Cerebellar cortex (tissue), 1 donor: ENCODE measurements at regions not wholly inside any gene's neighbourhood (a gene's known extent, or its start where the extent isn't known, plus 50 kb on each side); places are given as distances from the start of the nearest gene placed in this dataset.
"Not testable (repeated sequence)": the region's sequence is repeated elsewhere in the genome, so short reads cannot be mapped to it uniquely, and the experiment has no call there.

ENCODE experiments used
- DNase-seq: peaks from one replicate; pipeline ENCODE4 v3.0.0-alpha.2; 2015; ENCODE audit warnings: low spot score

- DNase-seq, result no peak
These were observed 207.5 kb upstream of the PHACTR1 start for GRCh38 chr6:12509060-12509459.

GRCh38 chr6:12516070-12516469, 200.5 kb upstream of the PHACTR1 start:
- no peak for DNase-seq

GRCh38 chr6:12522347-12522746, 194.2 kb upstream of the PHACTR1 start:
- no peak for DNase-seq

DNA sequence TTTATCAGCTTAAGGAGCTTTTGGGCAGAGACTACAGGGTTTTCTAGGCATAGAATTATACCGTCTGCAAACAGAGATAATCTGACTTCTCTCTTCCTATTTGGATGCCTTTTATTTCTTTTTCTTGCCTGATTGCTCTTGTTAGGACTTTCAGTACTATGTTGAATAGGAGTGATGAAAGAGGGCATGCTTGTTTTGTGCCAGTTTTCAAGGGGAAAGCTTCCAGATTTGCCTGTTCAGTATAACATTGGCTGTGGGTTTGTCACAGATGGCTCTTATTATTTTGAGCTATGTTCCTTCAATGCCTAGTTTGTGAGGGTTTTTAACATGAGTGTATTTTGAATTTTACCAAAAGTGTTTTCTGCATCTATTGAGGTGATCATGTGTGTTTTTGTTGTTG, 192.8 kb upstream of the PHACTR1 start:
- no peak for DNase-seq

- no peak for DNase-seq
These were observed 191.3 kb upstream of the PHACTR1 start for GRCh38 chr6:12525276-12525675.

GRCh38 chr6:12527339-12527738, 189.2 kb upstream of the PHACTR1 start:
- no peak for DNase-seq

- no peak for DNase-seq
These were observed 188.4 kb upstream of the PHACTR1 start for GRCh38 chr6:12528136-12528535.

- no peak for DNase-seq
These were observed 187.8 kb upstream of the PHACTR1 start for GRCh38 chr6:12528581-12529363.

- no peak for DNase-seq
These were observed 187.1 kb upstream of the PHACTR1 start for GRCh38 chr6:12529364-12530019.

GRCh38 chr6:12530345-12530744, 186.2 kb upstream of the PHACTR1 start:
- DNase-seq, result no peak

DNA sequence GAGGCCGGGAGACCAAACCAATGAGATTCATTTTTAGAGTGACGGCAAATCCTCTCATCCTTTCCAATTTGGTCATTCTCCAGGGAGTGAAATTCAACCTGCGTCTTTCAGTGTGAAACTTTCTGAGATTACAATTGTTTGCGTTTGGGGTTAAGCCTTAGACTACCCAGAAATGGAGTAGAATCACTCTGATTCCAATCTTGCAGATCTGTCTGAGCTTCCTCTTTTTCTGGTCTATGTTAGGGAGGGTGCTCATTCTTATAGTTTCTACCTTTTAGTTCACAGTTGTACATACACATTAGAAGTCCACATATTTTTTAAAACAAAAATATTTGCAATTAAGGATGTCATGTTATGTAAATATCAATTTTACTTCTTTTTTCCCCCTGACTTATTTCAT, 183.0 kb upstream of the PHACTR1 start:
- DNase-seq, result no peak

- no peak for DNase-seq
These were observed 182.3 kb upstream of the PHACTR1 start for GRCh38 chr6:12534069-12534853.

DNA sequence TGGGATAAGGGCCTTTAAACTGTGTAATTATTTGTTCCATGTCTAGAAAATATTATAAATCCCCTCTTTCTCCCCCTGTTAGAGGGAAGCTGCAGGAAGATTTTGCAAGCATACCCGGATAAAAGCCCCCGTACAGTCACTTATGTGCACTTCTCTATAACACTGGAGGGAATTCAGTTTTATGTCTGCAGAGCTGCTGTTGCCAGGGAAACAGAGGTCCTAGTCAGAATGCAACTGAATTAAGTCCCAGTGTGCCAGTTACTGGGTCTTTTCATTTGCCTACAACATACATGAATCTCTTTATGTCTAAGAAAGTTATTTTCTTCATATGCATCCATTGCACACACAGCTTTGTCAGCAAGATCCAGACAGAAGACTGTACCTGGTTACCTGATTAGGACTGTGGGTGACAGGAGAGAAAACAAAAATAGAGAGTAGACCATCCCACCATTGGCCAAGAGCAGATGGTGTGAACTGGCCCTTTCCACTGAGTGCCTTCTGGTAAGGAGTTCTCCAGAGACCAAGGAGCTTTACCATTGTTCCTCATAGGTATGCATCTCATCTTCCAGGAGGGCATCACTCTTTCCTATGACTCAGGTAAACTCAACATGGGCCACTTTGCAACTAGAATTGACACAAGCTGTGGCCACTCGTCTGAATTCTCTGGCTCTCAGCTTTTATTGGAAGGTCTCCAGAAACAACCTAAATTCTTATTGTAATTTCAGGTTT, 180.8 kb upstream of the PHACTR1 start:
- DNase-seq, result no peak

DNA sequence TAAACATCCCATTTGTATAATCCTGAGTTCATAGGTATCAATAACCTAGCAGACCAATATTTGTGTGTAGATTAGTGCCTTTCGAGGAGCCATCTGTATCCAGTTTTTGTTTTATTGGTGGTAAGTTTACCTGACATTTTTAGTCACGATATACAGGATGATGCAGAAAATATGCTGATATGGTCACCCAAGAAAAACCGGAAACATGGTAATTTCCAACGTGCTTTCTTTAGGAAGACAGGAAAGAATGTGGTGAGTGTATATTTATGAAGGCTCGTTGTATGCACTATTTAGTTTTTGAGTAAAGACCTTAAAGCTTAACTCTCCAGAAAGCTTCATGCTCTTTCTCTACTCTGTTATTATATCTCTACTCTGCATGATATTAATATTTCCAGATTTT, 180.2 kb upstream of the PHACTR1 start:
- DNase-seq, result no peak

DNA sequence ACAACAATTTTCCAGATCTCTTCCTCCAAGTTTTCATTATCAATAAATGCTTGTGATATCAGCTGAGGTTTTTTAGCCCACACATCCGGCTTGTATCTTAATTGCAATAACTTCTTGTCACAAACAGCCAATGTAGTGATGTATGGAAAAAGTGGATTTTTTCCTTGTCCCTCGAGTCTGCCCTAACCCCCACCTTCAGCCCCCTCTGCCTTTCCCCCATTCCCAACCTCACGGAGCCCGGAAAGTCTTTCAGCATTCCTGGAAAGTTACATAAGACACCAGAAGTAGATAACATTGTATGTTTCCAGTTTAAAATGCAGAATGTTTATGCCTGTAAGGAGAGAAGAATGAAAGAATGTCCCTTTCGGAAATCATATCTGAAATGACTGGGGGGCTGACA, 179.2 kb upstream of the PHACTR1 start:
- no peak for DNase-seq

GRCh38 chr6:12538881-12539357, 177.6 kb upstream of the PHACTR1 start:
- no peak for DNase-seq

GRCh38 chr6:12542319-12543115, 174.1 kb upstream of the PHACTR1 start:
- not testable (repeated sequence) for DNase-seq

- no peak for DNase-seq
These were observed 172.6 kb upstream of the PHACTR1 start for GRCh38 chr6:12543953-12544352.

- no peak for DNase-seq
These were observed 171.6 kb upstream of the PHACTR1 start for GRCh38 chr6:12544821-12545565.

DNA sequence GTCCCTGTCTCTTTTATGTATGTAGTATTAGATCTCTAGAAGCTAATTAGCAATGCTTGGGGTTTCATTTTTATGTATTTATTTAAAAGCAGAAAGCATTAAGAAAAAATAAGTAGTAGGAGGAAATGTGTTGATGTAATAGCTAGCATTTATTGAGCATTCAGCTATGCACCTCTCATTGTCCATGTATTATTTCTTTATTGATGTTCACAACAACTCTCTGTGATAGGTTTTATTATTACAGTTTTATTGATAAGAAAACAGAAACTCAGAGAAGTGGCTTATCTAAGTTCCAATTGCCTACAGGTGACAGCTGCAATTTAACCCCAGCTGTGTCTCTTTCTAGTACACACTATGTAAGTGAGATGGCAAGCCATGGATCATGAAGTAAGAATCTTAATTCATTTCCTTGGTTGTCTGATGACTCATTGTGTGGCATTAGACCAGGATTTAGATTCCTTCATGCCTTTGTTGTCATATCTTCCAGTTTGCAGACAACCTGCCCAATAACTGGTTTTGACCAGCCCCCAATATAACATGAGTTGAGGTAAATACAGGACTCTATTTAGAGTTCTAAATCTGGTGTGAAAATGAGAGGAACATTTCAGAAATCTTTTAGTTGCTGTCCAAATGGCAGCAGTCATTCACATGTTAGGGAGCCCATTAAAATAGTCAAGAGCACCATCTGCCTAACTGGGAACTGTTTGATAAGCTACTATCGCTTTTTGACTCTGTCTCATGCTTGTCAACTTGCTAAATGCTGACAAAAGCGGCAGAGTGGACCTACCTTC, 170.8 kb upstream of the PHACTR1 start:
- no peak for DNase-seq
